Loucy (cell line): ENCODE measurements at regions not wholly inside any gene's neighbourhood (a gene's known extent, or its start where the extent isn't known, plus 50 kb on each side); places are given as distances from the start of the nearest gene placed in this dataset.

Experiments used
- EZH2phosphoT487 ChIP-seq: fragments of 200-600 bp; IDR thresholded peaks from 2 replicates; pipeline ENCODE4 v1.6.1; 2018; ENCODE audit warnings: antibody characterized with exemption, mild to moderate bottlenecking, moderate library complexity, borderline replicate concordance
- TF ChIP-seq, protein P1 (sequence below): fragments of 200-600 bp; sonication (generic); conservative IDR thresholded peaks from 2 replicates; pipeline ENCODE4 v1.5.1; 2014; ENCODE audit warnings: mild to moderate bottlenecking, antibody characterized with exemption, low read length

DNA sequence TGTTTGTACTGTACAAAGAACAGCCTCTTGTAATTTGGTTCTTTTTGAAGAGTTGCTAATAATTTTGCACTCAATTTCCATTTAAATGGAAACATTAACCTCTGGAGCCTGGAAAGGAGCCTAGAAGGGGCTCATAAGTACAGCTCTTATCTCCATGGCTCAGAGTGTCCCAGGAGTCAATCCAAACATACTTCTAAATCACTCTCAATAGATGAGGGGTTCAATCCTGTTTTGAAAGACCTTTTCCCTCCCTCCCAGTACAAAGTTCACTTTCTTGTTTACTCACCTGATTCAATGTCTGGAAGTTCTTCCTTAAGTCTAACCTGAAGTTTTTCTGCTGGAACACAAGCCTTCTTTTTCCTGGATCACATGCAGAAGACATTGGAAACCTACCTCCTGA, 273.0 kb upstream of the PLET1 start:
- TF ChIP-seq, protein P1, sequence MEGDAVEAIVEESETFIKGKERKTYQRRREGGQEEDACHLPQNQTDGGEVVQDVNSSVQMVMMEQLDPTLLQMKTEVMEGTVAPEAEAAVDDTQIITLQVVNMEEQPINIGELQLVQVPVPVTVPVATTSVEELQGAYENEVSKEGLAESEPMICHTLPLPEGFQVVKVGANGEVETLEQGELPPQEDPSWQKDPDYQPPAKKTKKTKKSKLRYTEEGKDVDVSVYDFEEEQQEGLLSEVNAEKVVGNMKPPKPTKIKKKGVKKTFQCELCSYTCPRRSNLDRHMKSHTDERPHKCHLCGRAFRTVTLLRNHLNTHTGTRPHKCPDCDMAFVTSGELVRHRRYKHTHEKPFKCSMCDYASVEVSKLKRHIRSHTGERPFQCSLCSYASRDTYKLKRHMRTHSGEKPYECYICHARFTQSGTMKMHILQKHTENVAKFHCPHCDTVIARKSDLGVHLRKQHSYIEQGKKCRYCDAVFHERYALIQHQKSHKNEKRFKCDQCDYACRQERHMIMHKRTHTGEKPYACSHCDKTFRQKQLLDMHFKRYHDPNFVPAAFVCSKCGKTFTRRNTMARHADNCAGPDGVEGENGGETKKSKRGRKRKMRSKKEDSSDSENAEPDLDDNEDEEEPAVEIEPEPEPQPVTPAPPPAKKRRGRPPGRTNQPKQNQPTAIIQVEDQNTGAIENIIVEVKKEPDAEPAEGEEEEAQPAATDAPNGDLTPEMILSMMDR, result no peak
- TF ChIP-seq EZH2phosphoT487, result no peak
